ENCODE measurements at regions not wholly inside any gene's neighbourhood (a gene's known extent, or its start where the extent isn't known, plus 50 kb on each side); places are given as distances from the start of the nearest gene placed in this dataset.

- FAIRE-seq, result no peak
- DNase-seq (ENCODE audit: low spot score in 2 of 2), result no peak
Measured at GRCh38 chr3:78360849-78361248, 1321.0 kb downstream of the ROBO2 start.

- FAIRE-seq (no peak), DNase-seq (ENCODE audit: low spot score in 2 of 2) (no peak)
Measured at GRCh38 chr3:78368636-78369345, 1328.9 kb downstream of the ROBO2 start.

GRCh38 chr3:78390221-78390620 lies 1350.3 kb downstream of the ROBO2 start:
- DNase-seq (ENCODE audit: low spot score in 2 of 2) (no peak), FAIRE-seq (no peak)

- DNase-seq (ENCODE audit: low spot score in 2 of 2), result no peak
- FAIRE-seq, result no peak
Measured at GRCh38 chr3:78398401-78398800, 1358.5 kb downstream of the ROBO2 start.

GRCh38 chr3:78402720-78403119 lies 1362.8 kb downstream of the ROBO2 start:
- DNase-seq (ENCODE audit: low spot score in 2 of 2), result no peak
- no peak for FAIRE-seq

GRCh38 chr3:78405745-78406144 lies 1362.1 kb downstream of the ROBO1 start:
- no peak for DNase-seq (ENCODE audit: low spot score in 2 of 2)
- no peak for FAIRE-seq

GRCh38 chr3:78406396-78406795 lies 1361.4 kb downstream of the ROBO1 start:
- DNase-seq (ENCODE audit: low spot score in 2 of 2), result no peak
- no peak for FAIRE-seq

- FAIRE-seq, result no peak
Measured at GRCh38 chr3:78410077-78410476, 1357.7 kb downstream of the ROBO1 start.

GRCh38 chr3:78414261-78414660 lies 1353.5 kb downstream of the ROBO1 start:
- DNase-seq (ENCODE audit: low spot score in 2 of 2) (no peak), FAIRE-seq (no peak)

More at GRCh38 chr3:78410077-78410476, 1357.7 kb downstream of the ROBO1 start:
- DNase-seq (ENCODE audit: low spot score in 2 of 2), result no peak

GRCh38 chr3:78420611-78421010 lies 1347.2 kb downstream of the ROBO1 start:
- no peak for FAIRE-seq
- no peak for DNase-seq (ENCODE audit: low spot score in 2 of 2)

- no peak for FAIRE-seq
- DNase-seq (ENCODE audit: low spot score in 2 of 2), result no peak
Measured at GRCh38 chr3:78421247-78421966, 1346.4 kb downstream of the ROBO1 start.

GRCh38 chr3:78424656-78425055 lies 1343.1 kb downstream of the ROBO1 start:
- FAIRE-seq, result no peak
- DNase-seq (ENCODE audit: low spot score in 2 of 2), result no peak

- FAIRE-seq (no peak), DNase-seq (ENCODE audit: low spot score in 2 of 2) (no peak)
Measured at GRCh38 chr3:78426454-78426853, 1341.3 kb downstream of the ROBO1 start.

GRCh38 chr3:78427303-78427702 lies 1340.5 kb downstream of the ROBO1 start:
- DNase-seq (ENCODE audit: low spot score in 2 of 2), result no peak
- FAIRE-seq, result no peak

GRCh38 chr3:78430741-78431140 lies 1337.1 kb downstream of the ROBO1 start:
- DNase-seq (ENCODE audit: low spot score in 2 of 2), result no peak
- FAIRE-seq, result no peak

- FAIRE-seq, result no peak
- DNase-seq (ENCODE audit: low spot score in 2 of 2), result no peak
Measured at GRCh38 chr3:78434801-78435200, 1333.0 kb downstream of the ROBO1 start.

- DNase-seq (ENCODE audit: low spot score in 2 of 2) (no peak), FAIRE-seq (no peak)
Measured at GRCh38 chr3:78455166-78455565, 1312.6 kb downstream of the ROBO1 start.

- FAIRE-seq, result no peak
- no peak for DNase-seq (ENCODE audit: low spot score in 2 of 2)
Measured at GRCh38 chr3:78455712-78456433, 1311.9 kb downstream of the ROBO1 start.

GRCh38 chr3:78459796-78460195 lies 1308.0 kb downstream of the ROBO1 start:
- DNase-seq (ENCODE audit: low spot score in 2 of 2) (no peak), FAIRE-seq (no peak)

- DNase-seq (ENCODE audit: low spot score in 2 of 2) (no peak), FAIRE-seq (no peak)
Measured at GRCh38 chr3:78462021-78462420, 1305.8 kb downstream of the ROBO1 start.

GRCh38 chr3:78476076-78476475 lies 1291.7 kb downstream of the ROBO1 start:
- FAIRE-seq (no peak), DNase-seq (ENCODE audit: low spot score in 2 of 2) (no peak)

Data from frontal cortex (tissue), 3 donors.